ENCODE measurements at regions not wholly inside any gene's neighbourhood (a gene's known extent, or its start where the extent isn't known, plus 50 kb on each side); places are given as distances from the start of the nearest gene placed in this dataset.

DNA sequence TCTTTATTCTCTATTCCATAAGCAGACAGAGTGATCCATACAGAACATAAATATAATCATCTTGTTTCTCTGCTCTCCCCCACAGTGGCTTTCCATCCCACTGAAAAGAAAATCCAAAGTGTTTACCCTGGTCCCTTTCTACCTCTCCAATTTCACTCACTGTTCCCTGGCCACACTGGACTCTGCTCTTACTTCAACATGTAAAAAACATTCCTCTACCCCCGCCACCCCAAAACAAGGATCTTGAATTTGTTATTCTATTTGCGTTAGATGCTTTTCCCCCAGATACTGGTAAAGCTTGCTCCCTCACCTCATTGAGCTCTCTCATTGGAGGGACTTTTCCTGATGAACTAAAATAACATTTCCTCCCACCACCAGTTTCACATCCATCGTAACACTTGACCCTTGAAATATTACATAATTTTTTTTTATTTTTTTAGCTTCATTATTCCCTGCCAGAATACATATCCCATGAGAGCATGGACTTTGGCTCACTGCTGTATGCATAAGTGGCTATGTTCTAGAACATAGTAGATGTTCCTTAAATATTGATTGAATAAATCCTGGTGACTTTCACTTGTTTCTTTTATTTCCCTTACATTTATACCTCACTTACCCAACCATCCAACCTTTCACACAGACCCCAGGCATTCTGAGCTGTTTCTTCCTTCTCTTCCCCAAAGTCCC is 162.7 kb upstream of the MEIS2 start:
- no peak overlapping the region for H3K4me3 ChIP-seq (ENCODE audit: low read depth, low read length)
- ChIA-PET CTCF (interaction anchor here (1.4 kb wide), 1 partner anchor 46 kb away, joined by 3 read pairs; no protein-coding TSS in a partner anchor), POLR2A (no interaction called here)
- no peak for DNase-seq (ENCODE audit: low read depth, low spot score)
- TF ChIP-seq, protein P1, sequence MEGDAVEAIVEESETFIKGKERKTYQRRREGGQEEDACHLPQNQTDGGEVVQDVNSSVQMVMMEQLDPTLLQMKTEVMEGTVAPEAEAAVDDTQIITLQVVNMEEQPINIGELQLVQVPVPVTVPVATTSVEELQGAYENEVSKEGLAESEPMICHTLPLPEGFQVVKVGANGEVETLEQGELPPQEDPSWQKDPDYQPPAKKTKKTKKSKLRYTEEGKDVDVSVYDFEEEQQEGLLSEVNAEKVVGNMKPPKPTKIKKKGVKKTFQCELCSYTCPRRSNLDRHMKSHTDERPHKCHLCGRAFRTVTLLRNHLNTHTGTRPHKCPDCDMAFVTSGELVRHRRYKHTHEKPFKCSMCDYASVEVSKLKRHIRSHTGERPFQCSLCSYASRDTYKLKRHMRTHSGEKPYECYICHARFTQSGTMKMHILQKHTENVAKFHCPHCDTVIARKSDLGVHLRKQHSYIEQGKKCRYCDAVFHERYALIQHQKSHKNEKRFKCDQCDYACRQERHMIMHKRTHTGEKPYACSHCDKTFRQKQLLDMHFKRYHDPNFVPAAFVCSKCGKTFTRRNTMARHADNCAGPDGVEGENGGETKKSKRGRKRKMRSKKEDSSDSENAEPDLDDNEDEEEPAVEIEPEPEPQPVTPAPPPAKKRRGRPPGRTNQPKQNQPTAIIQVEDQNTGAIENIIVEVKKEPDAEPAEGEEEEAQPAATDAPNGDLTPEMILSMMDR (IDR thresholded peaks at IDR 0.05; ENCODE audit: insufficient read depth, low read length, missing control alignments), result no peak

DNA sequence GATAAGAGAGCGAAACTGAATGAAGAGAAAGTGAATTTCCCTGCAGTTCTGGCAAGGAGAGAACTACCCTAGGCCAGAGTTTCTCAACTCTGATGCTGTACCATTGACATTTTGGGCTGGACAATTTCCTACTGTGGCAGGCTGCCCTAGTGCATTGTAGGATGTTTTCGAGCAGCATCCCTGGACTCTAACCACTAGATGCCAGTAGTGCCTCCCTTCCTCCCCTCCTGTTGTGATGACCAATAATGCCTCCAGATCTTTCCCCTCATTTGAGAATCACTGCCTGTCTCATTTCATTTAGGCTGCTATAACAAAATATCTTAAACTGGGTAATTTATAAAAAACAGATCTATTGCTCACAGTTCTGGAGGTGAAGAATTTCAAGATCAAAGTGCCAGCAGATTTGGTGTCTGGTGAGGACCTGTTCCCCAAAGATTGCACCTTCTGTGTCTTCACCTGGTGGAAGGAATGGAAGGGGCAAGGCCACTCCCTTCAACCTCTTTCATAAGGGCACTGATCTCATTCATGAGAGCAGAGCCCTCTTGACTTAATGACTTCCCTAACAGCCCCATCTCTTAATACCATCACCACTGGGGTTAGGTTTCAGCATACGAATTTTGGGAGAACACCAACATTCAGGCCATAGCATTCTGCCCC is 188.9 kb upstream of the MEIS2 start:
- TF ChIP-seq, protein P1 (IDR thresholded peaks at IDR 0.05; ENCODE audit: insufficient read depth, low read length, missing control alignments), result peak; percentile 70
- H3K4me3 ChIP-seq (ENCODE audit: low read depth, low read length), result no peak overlapping the region
- POLR2A ChIA-PET, result no interaction called here
- CTCF ChIA-PET, result interaction anchor here (1.4 to 3.5 kb wide), 3 partner anchors 592 to 602 kb away, joined by 9 to 22 read pairs (median 10); no protein-coding TSS in a partner anchor
- no peak for DNase-seq (ENCODE audit: low read depth, low spot score)

DNA sequence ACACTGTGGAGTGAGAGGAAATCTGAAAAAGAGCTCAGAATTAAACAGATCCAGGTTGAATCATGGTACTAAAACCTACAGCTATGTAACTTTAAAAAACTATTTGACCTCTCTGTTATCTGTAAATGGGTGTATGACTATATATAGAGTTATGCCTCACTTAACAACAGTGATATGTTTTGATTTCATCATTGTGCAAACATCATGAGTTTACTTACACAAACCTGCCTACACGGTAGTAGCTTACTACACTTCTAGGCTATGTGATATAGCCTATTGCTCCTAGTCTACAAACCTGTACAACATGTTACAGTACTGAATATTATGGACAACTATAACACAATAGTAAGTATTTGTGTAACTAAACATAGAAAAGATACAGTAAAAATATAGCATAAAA is 191.6 kb upstream of the MEIS2 start:
- no peak for DNase-seq (ENCODE audit: low read depth, low spot score)
- no peak overlapping the region for H3K4me3 ChIP-seq (ENCODE audit: low read depth, low read length)
- CTCF ChIA-PET, result interaction anchor here (1.2 to 3.5 kb wide), 2 partner anchors 11 to 589 kb away, joined by 4 to 22 read pairs; no protein-coding TSS in a partner anchor
- TF ChIP-seq, protein P1 (IDR thresholded peaks at IDR 0.05; ENCODE audit: insufficient read depth, low read length, missing control alignments), result no peak
- POLR2A ChIA-PET, result no interaction called here

DNA sequence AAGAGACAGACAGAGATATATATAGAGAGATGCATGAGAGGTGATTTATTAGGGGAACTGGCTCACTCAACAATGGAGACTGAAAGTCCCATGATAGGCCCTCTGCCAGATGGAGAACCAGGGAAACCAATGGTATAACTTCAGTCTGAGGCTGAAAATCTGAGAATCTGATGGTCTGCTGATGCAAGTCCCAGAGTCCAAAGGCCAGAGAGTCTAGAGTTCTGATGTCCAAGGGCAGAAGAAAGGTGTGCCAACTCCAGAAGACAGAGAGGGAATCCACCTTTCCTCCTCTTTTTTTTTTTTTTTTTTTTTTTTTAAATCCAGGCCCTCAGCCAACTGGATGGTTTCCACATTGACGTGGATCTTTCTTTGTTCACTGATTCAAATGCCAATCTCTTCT is 197.9 kb upstream of the MEIS2 start:
- ChIA-PET CTCF (no interaction called here), POLR2A (no interaction called here)
- DNase-seq (ENCODE audit: low read depth, low spot score), result no peak
- no peak overlapping the region for H3K4me3 ChIP-seq (ENCODE audit: low read depth, low read length)
- TF ChIP-seq, protein P1 (IDR thresholded peaks at IDR 0.05; ENCODE audit: insufficient read depth, low read length, missing control alignments), result no peak

DNA sequence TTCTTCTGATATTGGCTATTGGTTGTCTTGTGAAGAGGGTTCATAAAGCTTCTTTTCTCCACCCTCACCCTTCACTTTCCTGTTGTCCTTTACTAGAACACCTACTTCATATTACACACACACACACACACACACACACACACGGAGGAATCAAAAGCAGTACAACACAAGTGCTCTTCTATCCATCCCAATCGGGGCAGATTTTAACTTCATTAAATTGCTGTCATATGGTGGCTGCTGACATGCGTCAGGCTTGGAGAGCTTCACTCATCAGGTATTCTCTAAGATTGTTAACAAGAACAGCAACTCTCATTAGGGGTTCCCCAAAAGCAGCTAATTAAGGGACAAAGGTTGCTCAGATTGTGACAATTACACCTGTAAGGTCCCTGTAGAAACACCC is 239.1 kb upstream of the MEIS2 start:
- ChIA-PET POLR2A (no interaction called here), CTCF (interaction anchor here (0.9 kb wide), 1 partner anchor 8 kb away, joined by 3 read pairs; no protein-coding TSS in a partner anchor)
- no peak for DNase-seq (ENCODE audit: low read depth, low spot score)
- H3K4me3 ChIP-seq (ENCODE audit: low read depth, low read length), result no peak overlapping the region
- TF ChIP-seq, protein P1 (IDR thresholded peaks at IDR 0.05; ENCODE audit: insufficient read depth, low read length, missing control alignments), result no peak

DNA sequence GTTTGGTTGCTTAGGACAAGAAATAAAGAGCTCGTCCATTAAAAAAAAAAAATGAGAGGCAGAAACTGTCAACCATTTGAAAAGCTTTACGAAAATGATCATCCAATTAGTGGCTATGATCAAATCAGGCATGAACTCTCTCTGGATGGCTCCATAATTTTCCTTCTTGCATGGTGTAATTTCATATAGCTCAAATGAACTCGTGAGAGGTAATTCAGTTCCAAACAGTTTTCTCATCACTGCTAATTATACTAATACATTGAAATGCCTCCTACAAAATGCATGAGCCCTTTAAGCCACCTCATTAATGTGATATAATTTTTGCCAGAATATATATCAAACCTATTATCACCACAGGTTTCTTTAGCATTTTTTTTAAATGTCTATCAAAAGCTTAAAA is 239.5 kb upstream of the MEIS2 start:
- CTCF ChIA-PET, result interaction anchor here (0.6 to 0.9 kb wide), 2 partner anchors 8 to 534 kb away, joined by 3 read pairs; no protein-coding TSS in a partner anchor
- no peak for DNase-seq (ENCODE audit: low read depth, low spot score)
- TF ChIP-seq, protein P1 (IDR thresholded peaks at IDR 0.05; ENCODE audit: insufficient read depth, low read length, missing control alignments), result no peak
- POLR2A ChIA-PET, result no interaction called here
- H3K4me3 ChIP-seq (ENCODE audit: low read depth, low read length), result no peak overlapping the region

Data from AG04449 (cell line).